H1 (cell line): ENCODE measurements at regions not wholly inside any gene's neighbourhood (a gene's known extent, or its start where the extent isn't known, plus 50 kb on each side); places are given as distances from the start of the nearest gene placed in this dataset.

Experiments
- CTCF ChIA-PET: fragments of 300-600 bp; sonication (Branson Sonifier 250); formaldehyde crosslinking; loops from one replicate; lab custom pipeline; 2021; ENCODE audit not compliant: partially characterized antibody; lab: Charles Lee
- POLR2A ChIA-PET: fragments of 300-600 bp; sonication (Branson Sonifier 250); formaldehyde crosslinking; loops from one replicate; lab custom pipeline; 2021; ENCODE audit warnings: inconsistent platforms; ENCODE audit not compliant: partially characterized antibody; lab: Charles Lee
- DNase-seq, 2 experiments: peaks; one replicate each; pipeline versions ENCODE4 v3.0.0 to v3.0.0-alpha.2; 2010 to 2022; ENCODE audit warnings: low spot score in 2 of 2, low read depth in 1 of 2, mixed read lengths in 1 of 2
- FAIRE-seq: peaks from 2 replicates; lab custom pipeline; 2011; peaks lifted over from hg19 to GRCh38; lab: Jason Lieb, UNC
- H2AFZ ChIP-seq: 2 replicates; pipeline ENCODE4 v1.8.1; 2012; ENCODE audit warnings: low read length, inconsistent platforms
- H2AK5ac ChIP-seq: 2 replicates; pipeline ENCODE4 v1.6.1; 2013; ENCODE audit warnings: low read depth, low read length
- H2BK120ac ChIP-seq: replicated peaks from 2 replicates; pipeline ENCODE3; 2013; ENCODE audit warnings: low read depth, low read length, inconsistent platforms
- H2BK12ac ChIP-seq: 2 replicates; pipeline ENCODE4 v1.6.1; 2013; ENCODE audit warnings: low read depth, low read length
- H2BK15ac ChIP-seq: 2 replicates; pipeline ENCODE4 v1.6.1; 2013; ENCODE audit warnings: low read length
- H2BK20ac ChIP-seq: 2 replicates; pipeline ENCODE4 v1.6.1; 2013; ENCODE audit warnings: low read length
- H2BK5ac ChIP-seq: 2 replicates; pipeline ENCODE4 v1.6.1; 2013; ENCODE audit warnings: low read depth, low read length
- H3K14ac ChIP-seq: 2 replicates; pipeline ENCODE4 v1.6.1; 2013; ENCODE audit warnings: inconsistent platforms; ENCODE audit not compliant: insufficient read length
- H3K18ac ChIP-seq: 2 replicates; pipeline ENCODE4 v1.6.1; 2013; ENCODE audit warnings: low read length; ENCODE audit errors: extremely low read depth
- H3K23ac ChIP-seq: 2 replicates; pipeline ENCODE4 v1.6.1; 2013; ENCODE audit warnings: inconsistent platforms; ENCODE audit not compliant: insufficient read length
- H3K23me2 ChIP-seq: 2 replicates; pipeline ENCODE4 v1.6.1; 2013; ENCODE audit warnings: low read depth, low read length
- H3K27ac ChIP-seq: 2 replicates; pipeline ENCODE4 v1.6.1; 2011; ENCODE audit warnings: low read depth, low read length, inconsistent platforms
- H3K27me3 ChIP-seq, 4 experiments: replicated peaks in 1 of 4; 1 replicate in 1 of 4; 2 replicates in 3 of 4; pipeline versions ENCODE4 v1.6.1 to v1.8.1; 2011 to 2013; ENCODE audit warnings: low read length in 3 of 4, mild to moderate bottlenecking in 3 of 4, inconsistent platforms in 2 of 4, mixed read lengths in 2 of 4, moderate library complexity in 1 of 4; ENCODE audit not compliant: control insufficient read depth in 3 of 4, insufficient read depth in 3 of 4; ENCODE audit errors: extremely low read depth in 1 of 4
- H3K36me3 ChIP-seq, 4 experiments: 2 replicates each; pipeline versions ENCODE4 v1.6.1 to v1.8.1; 2011 to 2013; ENCODE audit warnings: mild to moderate bottlenecking in 4 of 4, low read length in 3 of 4, moderate library complexity in 2 of 4, control low read depth in 1 of 4, inconsistent platforms in 1 of 4; ENCODE audit not compliant: insufficient read depth in 4 of 4, control insufficient read depth in 2 of 4
- H3K4ac ChIP-seq: replicated peaks from 2 replicates; pipeline ENCODE3; 2013; ENCODE audit warnings: low read length, low read depth, mixed read lengths, inconsistent platforms; ENCODE audit not compliant: insufficient read length
- H3K4me1 ChIP-seq, 4 experiments: replicated peaks in 1 of 4; 1 replicate in 1 of 4; 2 replicates in 3 of 4; pipeline versions ENCODE4 v1.6.1 to v1.8.1; 2011 to 2013; ENCODE audit warnings: low read length in 3 of 4, inconsistent platforms in 2 of 4, mixed read lengths in 1 of 4; ENCODE audit not compliant: insufficient read depth in 4 of 4, control insufficient read depth in 3 of 4
- H3K4me2 ChIP-seq, 2 experiments: 2 replicates each; pipeline versions ENCODE4 v1.6.1 to v1.8.1; 2011 to 2013; ENCODE audit warnings: low read depth in 2 of 2, low read length in 2 of 2, control low read depth in 1 of 2, inconsistent platforms in 1 of 2, mild to moderate bottlenecking in 1 of 2; ENCODE audit not compliant: insufficient read depth in 1 of 2
- H3K4me3 ChIP-seq, 4 experiments: fragments of 200-600, 300-600 bp in 1 of 4; sonication (generic), shearing (Covaris generic), sonication (Bioruptor Twin) in 1 of 4; 2 replicates each; pipeline versions ENCODE4 v1.5.1 to v1.8.1; 2011 to 2016; ENCODE audit warnings: low read length in 4 of 4, low read depth in 3 of 4, control low read depth in 2 of 4, inconsistent platforms in 2 of 4, mild to moderate bottlenecking in 2 of 4, mixed read lengths in 1 of 4, moderate library complexity in 1 of 4; ENCODE audit not compliant: insufficient read depth in 2 of 4; ENCODE audit errors: extremely low read depth in 1 of 4
- H3K56ac ChIP-seq: replicated peaks from 2 replicates; pipeline ENCODE3; 2013; ENCODE audit warnings: low read depth, mild to moderate bottlenecking, mixed read lengths, low read length, inconsistent platforms; ENCODE audit not compliant: insufficient read length
- H3K79me1 ChIP-seq: 2 replicates; pipeline ENCODE4 v1.6.1; 2013; ENCODE audit warnings: low read depth, low read length, control low read depth
- H3K79me2 ChIP-seq, 2 experiments: 2 replicates each; pipeline versions ENCODE4 v1.6.1 to v1.8.1; 2012 to 2013; ENCODE audit warnings: low read length in 2 of 2, mild to moderate bottlenecking in 2 of 2, inconsistent platforms in 1 of 2; ENCODE audit not compliant: insufficient read depth in 2 of 2, control insufficient read depth in 1 of 2
- H3K9ac ChIP-seq, 4 experiments: replicated peaks in 1 of 4; 1 replicate in 1 of 4; 2 replicates in 3 of 4; pipeline versions ENCODE4 v1.6.1 to v1.8.1; 2011 to 2013; ENCODE audit warnings: low read depth in 3 of 4, low read length in 3 of 4, control low read depth in 2 of 4, mild to moderate bottlenecking in 2 of 4, moderate library complexity in 2 of 4, inconsistent platforms in 1 of 4; ENCODE audit errors: extremely low read depth in 1 of 4
- H3K9me3 ChIP-seq, 2 experiments: 2 replicates each; pipeline versions ENCODE4 v1.6.1 to v1.8.1; 2012 to 2013; ENCODE audit warnings: mild to moderate bottlenecking in 2 of 2, moderate library complexity in 2 of 2, control low read depth in 1 of 2, inconsistent platforms in 1 of 2, low read depth in 1 of 2, low read length in 1 of 2, mixed read lengths in 1 of 2; ENCODE audit not compliant: insufficient read depth in 2 of 2
- H4K20me1 ChIP-seq, 2 experiments: replicated peaks in 1 of 2; 2 replicates each; pipeline versions ENCODE3 to v1.8.1; 2011 to 2013; ENCODE audit warnings: inconsistent platforms in 2 of 2, low read length in 2 of 2, mild to moderate bottlenecking in 1 of 2; ENCODE audit not compliant: insufficient read depth in 2 of 2, control insufficient read depth in 1 of 2
- H4K5ac ChIP-seq: 2 replicates; pipeline ENCODE4 v1.6.1; 2013; ENCODE audit warnings: low read length, low read depth, mixed read lengths, inconsistent platforms; ENCODE audit not compliant: insufficient read length
- H4K8ac ChIP-seq: 2 replicates; pipeline ENCODE4 v1.8.0; 2013; ENCODE audit warnings: mild to moderate bottlenecking, moderate library complexity, low read length, inconsistent platforms; ENCODE audit not compliant: insufficient read depth; ENCODE audit errors: extremely low read depth
- H4K91ac ChIP-seq: replicated peaks from 2 replicates; pipeline ENCODE3; 2013; ENCODE audit warnings: low read length, mixed read lengths, inconsistent platforms; ENCODE audit not compliant: insufficient read length
- BRCA1 ChIP-seq: IDR thresholded peaks from 2 replicates; pipeline ENCODE4 v1.6.1; 2012; ENCODE audit warnings: low read depth, low read length, improper control_type of control experiment
- CHD1 ChIP-seq: IDR thresholded peaks from 2 replicates; pipeline ENCODE4 v1.6.1; 2012; ENCODE audit warnings: low read depth, low read length, improper control_type of control experiment
- E2F6 ChIP-seq: IDR thresholded peaks from 2 replicates; pipeline ENCODE4 v1.6.1; 2012; ENCODE audit warnings: inconsistent platforms
- EGR1 ChIP-seq: IDR thresholded peaks from 2 replicates; pipeline ENCODE4 v1.6.1; 2011; ENCODE audit warnings: low read depth, low read length, borderline replicate concordance
- EZH2 ChIP-seq: fragments of 200-600 bp; sonication (generic); IDR thresholded peaks from 2 replicates; pipeline ENCODE4 v1.7.1; 2012; ENCODE audit warnings: low read depth, mild to moderate bottlenecking, moderate library complexity, low read length, inconsistent platforms; ENCODE audit not compliant: severe bottlenecking
- RXRA ChIP-seq: IDR thresholded peaks from 2 replicates; pipeline ENCODE4 v1.6.1; 2011; ENCODE audit warnings: low read depth, mild to moderate bottlenecking, low read length, moderate library complexity; ENCODE audit not compliant: insufficient read depth
- WGBS, 2 experiments: shearing (Covaris generic) in 1 of 2; methylation state at CpG; one replicate each; pipeline versions ENCODE4 v1.1.6 to v1.1.7; 2013 to 2015; ENCODE audit warnings: low lambda C conversion rate in 2 of 2, mixed read lengths in 2 of 2, inconsistent platforms in 1 of 2, low coverage in 1 of 2, missing lambda C conversion rate in 1 of 2; ENCODE audit not compliant: insufficient replicate concordance in 2 of 2, insufficient coverage in 1 of 2, insufficient read length in 1 of 2; ENCODE audit errors: extremely low coverage in 1 of 2, missing lambda C conversion rate in 1 of 2; 5-methylcytosine and 5-hydroxymethylcytosine counted together

- TF ChIP-seq RXRA (no peak), E2F6 (no peak), BRCA1 (no peak), EZH2 (no peak), EGR1 (no peak), CHD1 (no peak)
- Histone ChIP-seq H3K4me2 (no peak overlapping the region), H3K4ac (no peak overlapping the region), H3K9me3 (no peaks in the 10 kb centered on the region), H3K27ac (no peak overlapping the region), H4K8ac (no peak overlapping the region), H2AFZ (0 out of 2 replicates have a peak overlapping the region, but pooled peaks have one; percentile 31), H3K14ac (no peak overlapping the region), H2BK15ac (no peak overlapping the region), H3K4me1 (no peaks in the 10 kb centered on the region), H3K9ac (no peak overlapping the region), H3K23me2 (no peaks in the 10 kb centered on the region), H4K5ac (no peak overlapping the region), H3K79me2 (no peaks in the 10 kb centered on the region), H3K79me1 (no peaks in the 10 kb centered on the region), H3K4me3 (no peak overlapping the region), H3K56ac (no peak overlapping the region), H4K91ac (no peak overlapping the region), H2BK20ac (no peak overlapping the region), H2BK5ac (no peak overlapping the region), H3K27me3 (no peaks in the 10 kb centered on the region), H2BK120ac (no peak overlapping the region), H3K23ac (no peak overlapping the region), H3K36me3 (no peaks in the 10 kb centered on the region), H3K18ac (no peak overlapping the region), H2BK12ac (no peak overlapping the region), H4K20me1 (no peaks in the 10 kb centered on the region), H2AK5ac (no peak overlapping the region)
- FAIRE-seq (no peak), DNase-seq (no peak)
- WGBS, 2 experiments, result 85% methylated on average over 1 of the region's 1 CpG; no CpG with 5 or more reads in 1 of the 2 experiments
- CTCF ChIA-PET, result no interaction called here
- POLR2A ChIA-PET, result no interaction called here
These were observed 885.0 kb upstream of the LRRN3 start for GRCh38 chr7:110205899-110206298.
